Stimulated activated CD8-positive, alpha-beta memory T cell treated with anti-CD3 and anti-CD28 coated beads, Interleukin-12 subunit alpha, Interleukin-12 subunit beta, amount 100 ng/mL, for 4 hours (primary cell): ENCODE measurements at regions not wholly inside any gene's neighbourhood (a gene's known extent, or its start where the extent isn't known, plus 50 kb on each side); places are given as distances from the start of the nearest gene placed in this dataset.

Experiments
- DNase-seq: peaks from one replicate; pipeline ENCODE4 v3.0.0-alpha.2; 2020; ENCODE audit warnings: low read depth

DNA sequence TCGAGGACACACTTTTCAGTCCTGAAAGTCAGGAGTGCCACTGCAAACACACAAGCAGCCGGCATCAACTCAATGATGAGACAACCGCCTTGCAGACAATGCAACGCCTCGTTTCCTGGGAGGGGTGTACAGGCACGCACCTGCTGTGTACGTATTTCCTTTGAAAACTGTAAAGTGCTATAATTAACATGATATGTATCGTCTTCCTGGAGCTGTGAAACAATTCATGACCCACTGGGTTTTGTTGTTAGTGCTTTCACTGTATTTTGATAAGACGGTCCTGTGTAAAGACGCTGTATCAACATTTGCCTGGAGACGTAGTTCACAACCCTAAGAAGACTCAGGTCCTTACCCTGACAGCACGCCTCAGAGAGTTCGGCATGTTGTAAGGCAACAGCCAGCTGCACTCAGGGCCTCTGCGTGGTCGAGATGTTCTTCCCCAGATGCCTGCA, 105.7 kb upstream of the ANO1 start:
- no peak for DNase-seq

DNA sequence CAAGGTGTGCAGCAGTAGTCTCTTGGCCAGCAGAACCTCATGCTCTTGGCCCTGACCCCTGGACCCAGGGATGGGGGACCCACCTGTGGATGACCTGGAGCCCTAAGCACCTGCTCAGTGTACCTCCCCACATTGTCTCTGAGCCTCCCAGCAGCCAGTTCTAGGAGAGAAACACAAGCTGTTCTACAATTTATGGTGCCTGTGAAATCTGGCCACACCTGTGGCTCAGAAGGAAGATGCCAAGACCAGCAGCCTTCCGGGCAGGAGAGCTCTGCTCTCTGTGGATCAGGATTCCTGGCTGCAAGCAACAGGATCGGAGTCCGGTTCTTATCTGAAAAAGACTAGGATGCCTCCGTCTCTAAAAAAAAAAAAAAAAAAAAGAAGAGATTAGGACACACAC, 103.6 kb upstream of the ANO1 start:
- no peak for DNase-seq

DNA sequence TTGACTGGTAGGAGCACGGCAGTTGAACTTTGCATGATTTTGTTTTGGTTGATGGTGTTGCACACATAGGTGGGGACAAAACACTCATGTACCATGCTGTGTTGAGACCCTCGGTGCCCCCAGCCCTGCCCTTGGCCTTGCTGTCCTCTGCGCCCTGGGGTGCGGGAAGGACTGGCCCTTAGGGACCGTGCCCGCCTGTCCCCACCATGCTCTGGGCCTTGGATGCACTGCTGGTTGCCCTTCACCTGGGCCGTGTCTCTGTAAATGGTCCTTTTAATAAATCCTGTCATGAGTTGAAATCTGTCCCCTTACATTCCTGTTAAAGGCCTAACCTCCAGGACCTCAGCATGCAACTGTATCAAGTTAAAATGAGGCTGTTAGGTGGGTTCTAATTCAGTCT, 102.3 kb upstream of the ANO1 start:
- no peak for DNase-seq

DNA sequence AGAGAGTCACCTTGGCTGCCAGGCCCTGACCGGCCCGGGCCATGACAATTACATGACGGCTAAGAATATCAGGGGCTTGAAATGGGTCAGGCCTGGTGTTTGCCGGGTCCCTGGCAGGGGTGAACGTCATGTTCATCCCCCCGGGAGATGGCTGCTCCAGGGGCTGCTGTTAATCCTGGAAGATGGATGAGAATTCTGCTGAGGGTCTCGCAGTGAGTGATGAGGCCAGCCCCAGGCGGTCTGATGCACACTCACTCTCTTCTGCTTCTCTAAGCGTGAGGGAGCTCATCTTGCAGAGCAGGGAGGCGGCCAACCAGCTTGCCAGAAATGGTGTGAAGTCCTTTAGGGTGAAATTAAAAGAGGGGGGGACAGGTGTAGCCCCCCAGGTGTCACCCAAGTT, 101.3 kb upstream of the ANO1 start:
- no peak for DNase-seq

DNA sequence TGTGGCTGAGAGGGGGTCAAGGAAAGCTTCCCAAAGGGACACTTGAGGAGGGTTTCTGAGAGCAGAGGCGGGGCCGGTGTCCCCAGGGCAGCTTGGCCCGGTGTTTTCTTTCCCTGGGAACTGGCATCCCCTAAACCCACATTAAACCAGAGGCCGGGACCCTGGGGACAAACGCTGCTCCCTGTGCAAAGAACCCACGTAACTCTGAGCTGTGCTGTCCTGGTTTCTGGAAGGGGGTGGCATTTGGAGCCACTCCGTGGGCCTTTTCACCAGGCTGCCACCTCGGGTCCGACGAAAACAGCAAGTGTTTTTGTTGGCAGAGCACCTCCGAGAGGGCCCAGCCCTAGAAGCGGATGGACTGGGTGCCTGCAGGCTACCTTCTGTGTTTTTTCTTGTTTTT, 100.2 kb upstream of the ANO1 start:
- DNase-seq = no peak

DNA sequence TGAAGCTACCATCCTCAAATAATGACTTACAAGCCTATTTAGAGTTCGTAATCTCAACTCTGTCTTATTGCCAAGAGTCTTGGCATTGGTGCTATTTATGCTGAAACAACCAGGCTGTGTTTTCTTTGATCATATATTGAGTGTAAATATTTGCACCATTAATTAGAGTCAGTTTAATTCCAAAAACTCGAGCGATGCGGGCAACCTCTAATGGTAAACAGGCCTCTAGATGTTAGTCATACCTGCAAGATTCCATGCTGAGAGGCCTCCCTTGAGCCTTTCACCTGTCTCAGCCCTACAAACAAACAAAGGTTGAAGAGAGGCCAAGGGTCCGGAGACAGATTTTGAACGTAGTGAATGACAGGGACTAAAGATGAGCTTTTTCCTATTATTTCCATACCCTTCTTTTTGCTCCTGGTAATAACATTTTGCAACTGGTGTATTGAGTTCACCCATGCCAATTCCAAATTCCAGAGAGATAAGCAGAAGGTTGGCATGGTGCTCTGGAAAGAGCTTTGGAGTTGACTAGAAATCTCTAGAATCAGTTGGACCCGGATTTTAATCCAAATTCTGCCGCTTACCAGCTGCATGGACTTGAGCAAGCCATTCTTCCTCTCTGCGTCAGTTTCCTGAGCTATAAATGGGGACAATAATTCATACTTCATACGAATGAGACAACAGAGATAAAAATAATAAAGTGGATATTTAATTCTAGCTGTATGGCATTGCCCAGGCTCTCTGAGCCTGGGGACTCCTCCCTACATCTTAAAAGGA, 99.1 kb upstream of the ANO1 start:
- DNase-seq = no peak

DNA sequence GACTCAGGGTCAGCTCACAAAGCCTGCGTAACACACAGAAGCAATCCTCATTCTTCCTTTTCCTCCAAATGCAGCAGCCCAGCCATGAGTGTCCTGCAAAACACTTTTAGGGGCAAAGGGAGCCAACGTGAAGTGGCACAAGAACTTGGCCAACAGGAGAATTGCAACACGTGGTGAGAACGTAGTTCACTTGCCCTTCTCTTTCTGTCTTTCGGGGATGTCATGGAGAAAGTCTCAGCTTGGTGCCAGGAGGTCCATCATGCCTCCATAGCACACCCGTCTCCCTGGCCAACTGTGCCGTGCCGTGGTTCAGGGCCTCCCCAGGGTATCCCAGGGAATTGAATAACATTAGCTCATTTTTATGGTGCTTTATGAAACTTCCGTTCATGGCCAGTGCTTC, 98.5 kb upstream of the ANO1 start:
- no peak for DNase-seq

DNA sequence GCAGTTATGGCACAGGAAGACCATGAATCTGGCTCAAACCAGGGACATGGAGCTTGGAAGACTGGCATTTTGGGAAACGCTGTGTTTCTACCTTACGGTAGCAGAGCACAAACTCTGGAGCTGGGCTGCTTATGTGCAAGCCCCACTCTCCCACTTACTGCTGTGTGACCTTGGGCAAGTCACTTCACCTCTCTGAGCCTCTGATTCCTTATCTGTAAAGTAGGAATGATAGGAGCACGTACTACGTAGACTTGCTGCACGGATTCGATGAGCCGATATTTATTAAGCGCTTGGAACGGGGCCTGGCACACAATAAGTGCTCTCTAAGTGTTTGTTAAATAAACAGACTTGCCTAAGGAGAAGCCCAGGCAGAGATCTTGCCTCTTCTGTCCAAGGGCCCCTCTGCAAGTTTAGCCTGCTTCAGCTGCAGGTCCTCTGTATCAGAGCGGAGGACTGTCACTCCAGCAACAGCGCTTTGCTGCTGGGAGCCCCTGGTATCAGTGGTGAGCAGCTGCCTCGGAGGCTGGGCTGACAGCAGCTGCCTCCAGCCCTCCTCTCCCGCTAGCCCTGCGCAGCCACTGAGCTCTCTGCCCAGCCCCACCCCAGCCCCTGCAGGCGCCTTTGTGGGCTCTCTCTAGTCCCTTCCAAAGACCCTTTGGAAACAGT, 96.9 kb upstream of the ANO1 start:
- no peak for DNase-seq

DNA sequence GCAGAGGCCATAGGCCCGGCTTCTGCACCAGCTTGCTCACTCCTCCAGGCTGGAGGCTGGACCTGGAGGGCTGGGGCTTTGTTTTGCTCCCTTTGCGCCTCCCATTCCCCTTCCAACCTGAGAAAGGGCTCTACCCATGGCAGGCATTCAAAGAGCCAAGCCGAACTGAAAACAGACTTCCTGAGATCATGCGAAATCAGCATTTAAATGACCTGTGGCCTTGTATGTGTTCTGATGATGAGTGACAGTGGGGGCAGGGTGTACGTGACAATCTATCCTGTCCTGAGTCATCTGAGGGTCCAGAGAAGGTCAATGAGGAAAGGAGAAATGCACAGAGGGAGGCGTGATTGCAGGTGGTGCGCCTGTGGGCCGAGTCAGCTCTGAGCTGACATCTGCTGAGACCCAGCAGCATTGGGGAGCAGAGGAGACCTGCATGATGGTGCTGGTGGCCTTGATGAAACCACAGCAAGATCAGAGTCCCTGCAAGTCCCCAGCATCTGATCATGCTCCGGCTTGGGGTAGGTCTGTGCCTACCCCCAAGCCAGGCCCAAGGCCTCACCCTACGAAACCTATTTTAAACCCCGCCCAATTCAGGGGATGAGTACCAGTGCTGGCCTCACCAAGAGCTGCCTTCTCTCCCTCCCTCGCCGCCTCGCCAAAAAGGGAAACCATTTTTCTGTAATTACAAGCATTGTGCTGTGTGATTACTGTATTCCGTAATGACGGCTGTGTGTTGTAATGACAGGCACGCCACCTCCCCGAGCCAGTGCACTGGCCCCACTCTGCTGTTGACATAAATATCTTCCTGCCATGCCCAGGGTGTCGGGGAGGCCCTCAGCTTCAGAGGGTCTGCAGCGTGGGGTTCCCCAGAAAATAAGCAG, 95.2 kb upstream of the ANO1 start:
- no peak for DNase-seq

DNA sequence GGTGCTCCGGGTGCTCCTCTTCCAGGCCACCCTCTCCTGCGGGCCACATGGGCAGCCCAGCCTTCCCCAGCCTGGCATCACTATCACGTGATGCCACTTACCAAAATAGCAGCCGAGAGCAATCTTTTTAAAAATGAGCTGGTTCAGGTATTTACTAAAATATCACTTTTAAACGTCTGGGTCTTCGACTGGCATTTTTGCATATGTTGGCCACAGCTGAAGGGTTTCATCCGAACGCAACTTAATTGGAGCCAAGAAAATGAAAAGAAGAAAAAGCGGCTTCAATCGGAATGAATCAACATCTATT, 94.6 kb upstream of the ANO1 start:
- no peak for DNase-seq

DNA sequence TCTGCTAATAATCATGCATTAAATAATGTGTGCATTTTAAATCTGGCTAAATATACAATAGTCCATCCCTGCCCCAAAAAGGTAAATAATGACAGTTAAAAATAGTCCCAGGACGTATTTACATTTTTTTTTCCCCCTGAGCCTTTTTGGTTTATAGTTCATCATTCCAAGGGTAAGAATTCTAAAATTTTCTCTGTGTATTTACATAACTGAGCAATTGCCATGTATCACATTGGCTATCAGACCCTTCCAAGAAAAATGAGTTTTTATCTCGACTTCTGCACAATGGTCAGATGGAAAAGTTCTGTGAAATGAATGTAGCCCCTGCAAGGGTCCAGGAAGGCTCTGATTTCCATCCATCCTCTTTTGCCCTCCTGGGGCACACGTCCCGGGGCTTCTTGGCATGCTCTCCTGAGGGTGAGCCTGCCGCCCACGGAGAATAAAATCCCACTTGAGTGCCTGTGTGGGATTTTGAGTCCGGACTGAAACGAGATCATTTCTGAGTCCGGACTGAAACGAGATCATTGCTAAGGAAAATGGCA, 94.1 kb upstream of the ANO1 start:
- no peak for DNase-seq

DNA sequence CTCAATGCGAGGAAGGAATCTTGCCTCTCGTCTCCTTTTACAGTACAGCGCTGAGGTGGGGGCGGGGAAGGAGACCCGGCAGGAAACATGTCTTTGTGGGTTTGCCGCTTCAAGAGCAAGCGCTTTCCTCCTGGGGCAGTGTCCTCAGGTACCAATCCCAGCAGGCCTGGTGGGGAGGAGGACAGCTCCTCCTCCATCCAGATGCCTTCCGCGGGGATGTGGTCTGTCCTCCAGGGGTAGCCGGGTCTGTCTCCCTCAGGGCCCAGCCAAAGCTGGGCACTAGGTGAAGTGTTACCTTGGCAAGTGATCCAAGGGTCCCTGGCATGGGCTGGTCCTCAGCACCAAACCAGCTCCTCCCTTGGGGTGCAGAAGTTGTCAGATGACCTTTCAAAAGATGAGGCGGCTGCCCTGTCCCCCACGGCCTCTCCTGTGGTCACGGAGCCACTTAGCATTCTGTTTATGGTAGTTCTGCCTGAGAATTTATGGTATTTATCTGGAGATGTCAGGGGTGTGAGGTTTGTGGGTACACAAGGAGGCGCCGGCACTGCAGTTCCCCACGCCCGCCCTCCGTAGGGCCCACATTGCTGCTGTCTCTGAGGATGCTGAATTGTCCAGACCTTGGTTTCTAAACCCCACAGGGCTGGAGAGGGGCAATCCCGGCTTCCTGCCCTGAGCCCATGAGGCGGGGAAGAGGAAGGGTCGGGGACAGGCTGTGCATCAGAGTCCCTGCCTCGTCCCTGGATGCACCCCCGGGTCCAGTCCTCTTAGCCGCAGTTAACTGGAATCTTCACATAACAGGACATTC, 93.5 kb upstream of the ANO1 start:
- no peak for DNase-seq

DNA sequence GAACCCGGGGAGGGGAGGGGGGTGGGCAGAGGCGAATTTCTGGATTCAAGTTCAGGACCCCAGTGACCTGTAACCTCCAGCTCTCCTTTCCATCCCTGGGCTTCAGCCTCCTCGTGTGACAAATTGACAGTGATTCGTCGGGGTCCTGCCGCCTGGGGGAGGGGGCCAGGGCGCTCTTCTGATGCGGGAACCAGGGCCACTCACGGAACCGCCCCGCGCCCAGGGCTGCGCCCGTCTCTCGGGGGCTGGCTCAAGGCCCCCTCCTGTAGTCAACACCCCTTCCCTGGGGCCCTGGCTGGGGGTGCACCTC, 92.8 kb upstream of the ANO1 start:
- DNase-seq = no peak

DNA sequence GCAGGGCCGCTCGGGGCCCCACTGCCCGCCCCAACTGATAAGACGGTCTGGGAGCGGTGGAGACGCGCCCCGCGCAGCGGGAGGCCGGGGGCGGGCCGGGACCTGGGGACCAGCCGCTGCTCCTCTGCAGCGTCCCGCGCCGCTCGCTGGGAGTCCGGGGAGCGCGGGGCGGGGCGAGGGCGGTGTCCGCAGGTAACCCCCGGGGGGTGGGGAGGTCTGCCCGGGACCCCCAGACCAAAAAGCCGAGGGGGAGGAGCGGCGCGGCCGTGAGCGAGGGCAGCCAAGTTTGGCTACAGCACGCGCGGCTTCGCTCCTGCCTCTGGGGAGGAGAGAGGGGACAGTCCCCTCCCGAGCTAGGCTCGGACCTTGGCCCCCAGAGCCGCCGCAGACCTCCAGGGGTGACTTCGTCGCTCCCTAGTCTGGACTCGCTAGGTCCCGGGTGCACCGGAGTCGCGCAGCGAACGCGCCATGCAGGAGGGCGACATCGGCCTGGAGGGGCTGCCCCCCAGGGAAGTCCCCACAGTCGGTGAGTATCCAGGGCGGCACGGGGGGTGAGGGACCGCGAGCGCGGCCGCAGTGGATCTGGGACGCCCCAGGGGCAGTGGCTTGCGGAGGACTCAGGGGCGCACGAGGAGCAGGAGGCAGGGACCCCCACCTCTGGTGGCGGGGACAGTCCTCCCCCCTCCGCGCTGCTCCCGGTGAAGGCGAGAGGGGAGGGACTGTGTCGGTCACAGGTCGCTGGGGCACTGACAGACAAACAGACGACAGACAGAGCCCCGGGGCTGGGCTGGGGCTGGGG, 92.3 kb upstream of the ANO1 start:
- DNase-seq = no peak

DNA sequence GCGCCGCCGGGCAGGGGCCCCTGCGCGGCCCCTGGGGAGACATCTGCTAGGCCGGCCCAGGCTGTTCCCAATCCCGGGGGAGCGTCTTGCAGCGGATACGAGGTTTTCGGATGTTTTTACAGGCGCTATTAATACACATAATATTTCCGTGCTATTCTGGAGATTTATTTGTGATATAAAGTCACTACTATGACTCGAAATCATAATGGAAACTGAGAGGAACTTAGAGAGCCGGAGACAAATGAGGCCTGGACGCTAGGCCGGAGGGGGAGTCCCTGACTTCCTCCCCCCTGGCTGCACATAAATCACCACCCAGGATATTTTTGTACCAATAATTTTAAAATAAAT, 91.7 kb upstream of the ANO1 start:
- DNase-seq = no peak

DNA sequence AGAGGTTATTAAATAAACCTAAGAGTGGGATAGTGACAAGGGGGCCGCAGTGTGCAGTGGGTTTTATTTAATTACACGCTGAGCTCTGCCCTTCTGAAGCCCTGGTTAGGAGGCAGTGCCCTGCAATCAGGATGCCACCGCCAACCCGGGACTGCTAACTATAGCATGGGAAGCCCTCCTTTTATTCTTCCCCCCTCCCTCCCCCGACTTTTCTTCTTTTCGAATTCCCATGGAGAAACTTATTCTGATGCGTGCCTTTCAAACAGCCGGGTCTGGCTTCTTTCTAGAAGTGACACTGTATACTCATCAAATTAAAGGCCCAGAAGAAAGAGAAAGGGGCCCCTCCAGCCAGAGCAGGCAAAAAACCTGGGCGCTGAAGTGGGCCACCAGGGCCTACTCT, 91.3 kb upstream of the ANO1 start:
- no peak for DNase-seq

DNA sequence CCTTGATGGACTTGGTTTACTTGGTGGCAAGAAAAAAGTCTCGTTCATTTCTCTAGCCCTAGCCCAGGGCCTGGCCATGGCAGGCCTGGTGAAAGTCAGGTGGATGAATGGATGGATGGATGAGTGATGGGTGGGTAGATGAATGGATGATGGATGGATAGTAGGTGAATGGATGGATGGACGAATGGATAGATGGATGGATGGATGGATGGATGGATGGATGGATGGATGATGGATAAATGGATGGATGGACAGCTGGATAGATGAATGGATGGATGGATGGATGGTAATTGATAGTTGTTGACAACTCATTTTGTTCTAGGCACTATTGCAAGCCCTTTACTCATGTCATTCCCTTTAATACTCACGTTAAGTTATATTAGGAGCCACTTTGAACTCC, 86.1 kb upstream of the ANO1 start:
- DNase-seq = no peak

DNA sequence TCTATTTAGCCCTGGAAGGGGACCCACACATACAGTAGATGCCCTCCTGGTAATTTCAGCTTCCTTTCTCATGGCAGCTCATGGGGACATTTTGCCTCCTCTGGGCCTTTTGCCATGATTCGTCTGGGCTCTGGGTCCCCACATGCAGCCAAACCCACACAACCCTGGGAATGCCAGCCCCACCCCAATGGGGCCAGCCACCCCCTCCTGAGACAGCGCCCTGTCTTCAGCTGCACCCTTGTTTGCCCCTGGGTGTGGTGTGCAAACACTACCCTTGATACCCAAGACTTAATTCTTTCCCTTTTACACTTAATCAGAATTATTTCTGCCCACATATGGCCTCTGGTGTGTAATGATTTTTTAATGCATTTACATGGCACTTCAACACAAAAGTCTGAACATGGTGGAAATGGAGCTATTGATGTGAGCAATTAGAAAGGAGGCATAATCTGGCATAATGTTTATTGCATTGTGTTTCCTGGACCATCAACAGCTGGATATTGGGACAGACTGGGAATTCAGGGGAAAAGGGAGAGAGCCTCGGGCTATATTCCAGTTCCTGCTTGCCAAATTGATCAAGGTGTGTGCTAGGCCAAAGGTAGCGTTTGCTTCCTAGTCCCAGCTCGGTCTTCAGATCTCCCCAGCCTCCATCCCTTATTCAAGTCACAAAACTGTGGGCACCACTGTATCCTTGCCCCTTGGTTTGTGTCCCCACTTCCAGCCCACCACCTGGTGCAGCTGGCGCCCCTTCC, 85.0 kb upstream of the ANO1 start:
- no peak for DNase-seq

DNA sequence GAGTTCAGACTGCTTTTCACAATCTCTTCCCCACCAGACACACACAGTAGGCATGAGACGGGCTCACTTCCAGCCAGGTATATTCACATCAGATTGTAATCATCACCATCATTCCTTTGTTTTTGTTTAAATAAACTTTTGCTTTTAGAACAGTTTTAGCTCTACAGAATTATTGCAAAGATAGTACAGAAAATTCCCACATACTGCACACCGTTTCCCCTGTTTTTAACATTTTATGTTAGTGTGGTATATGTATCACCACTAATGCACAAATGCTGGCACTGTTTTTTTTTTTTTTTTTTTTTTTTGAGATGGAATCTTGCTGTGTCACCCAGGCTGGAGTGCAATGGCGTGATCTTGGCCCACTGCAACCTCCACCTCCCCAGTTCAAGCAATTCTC, 83.3 kb upstream of the ANO1 start:
- no peak for DNase-seq

DNA sequence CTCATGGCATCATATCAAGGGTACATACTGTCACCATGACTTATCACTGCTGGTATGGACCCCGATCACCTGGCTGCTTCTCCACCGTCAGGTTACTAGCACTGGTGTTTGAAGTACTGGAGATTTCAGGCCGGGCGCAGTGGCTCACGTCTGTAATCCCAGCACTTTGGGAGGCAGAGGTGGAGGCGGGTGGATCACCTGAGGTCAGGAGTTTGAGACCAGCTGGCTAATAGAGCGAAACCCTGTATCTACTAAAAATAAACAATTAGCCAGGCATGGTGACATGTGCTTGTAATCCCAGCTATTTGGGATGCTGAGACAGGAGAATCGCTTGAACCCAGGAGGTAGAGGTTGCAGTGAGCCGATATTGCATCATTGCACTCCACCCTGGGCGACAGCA, 82.4 kb upstream of the ANO1 start:
- no peak for DNase-seq

DNA sequence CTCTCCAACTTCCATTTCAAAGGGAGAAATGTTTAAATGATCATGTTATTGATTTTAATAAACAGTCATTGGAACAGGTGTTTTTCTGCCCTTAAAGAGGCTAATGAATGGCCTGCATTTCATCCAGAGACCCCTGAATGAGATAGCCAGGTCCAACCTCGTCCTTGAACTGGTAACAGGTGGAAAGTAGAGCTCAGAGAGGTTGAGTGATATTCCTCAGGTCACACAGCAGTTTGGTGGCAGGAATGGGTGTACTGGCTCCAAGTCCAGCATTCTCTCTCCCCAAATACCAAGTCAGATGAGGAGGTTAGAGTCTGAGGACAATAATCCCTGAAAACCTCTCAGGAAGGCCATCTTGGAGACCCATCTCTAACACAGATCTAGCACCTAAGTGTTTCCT, 81.7 kb upstream of the ANO1 start:
- DNase-seq = no peak
